SK-N-SH treated with all-trans-retinoic acid at 6 μM for 48 hours (cell line): ENCODE measurements at regions not wholly inside any gene's neighbourhood (a gene's known extent, or its start where the extent isn't known, plus 50 kb on each side); places are given as distances from the start of the nearest gene placed in this dataset.

Source experiments
- ATAC-seq: fragments of 200-7000 bp; cut with Tn5 transposase; 3 replicates; pipeline ENCODE4 v1.9.1; 2020; ENCODE audit warnings: mild to moderate bottlenecking, moderate library complexity
- BACH2 ChIP-seq: fragments of 250-450 bp; sonication (Bioruptor Pico); IDR thresholded peaks from 2 replicates; pipeline ENCODE4 v1.9.0; 2021; ENCODE audit warnings: mild to moderate bottlenecking, borderline replicate concordance
- ESRRG ChIP-seq: fragments of 250-450 bp; sonication (Bioruptor Pico); IDR thresholded peaks from 2 replicates; pipeline ENCODE4 v1.6.1; 2021; ENCODE audit warnings: mild to moderate bottlenecking
- OSR1 ChIP-seq: fragments of 250-450 bp; sonication (Bioruptor Pico); IDR thresholded peaks from 2 replicates; pipeline ENCODE4 v1.8.0; 2022; ENCODE audit warnings: moderate library complexity, mild to moderate bottlenecking, inconsistent platforms
- SNAI2 ChIP-seq: fragments of 250-450 bp; sonication (Bioruptor Pico); IDR thresholded peaks from 2 replicates; pipeline ENCODE4 v1.5.0; 2020; ENCODE audit warnings: mild to moderate bottlenecking, moderate library complexity
- TCF4 ChIP-seq: fragments of 250-450 bp; sonication (Bioruptor Pico); IDR thresholded peaks from 2 replicates; pipeline ENCODE4 v1.8.0; 2021; ENCODE audit warnings: mild to moderate bottlenecking, moderate library complexity, borderline replicate concordance
- TOX ChIP-seq: fragments of 250-450 bp; sonication (Bioruptor Pico); IDR thresholded peaks from 2 replicates; pipeline ENCODE4 v1.8.0; 2021; ENCODE audit warnings: mild to moderate bottlenecking, moderate library complexity, borderline replicate concordance
- ZFP30 ChIP-seq: fragments of 450-650 bp; formaldehyde crosslinking; IDR thresholded peaks from 2 replicates; pipeline ENCODE4 v1.5.0; 2022; ENCODE audit warnings: mild to moderate bottlenecking, moderate library complexity
- ZNF565 ChIP-seq: fragments of 450-650 bp; formaldehyde crosslinking; conservative IDR thresholded peaks from 2 replicates; pipeline ENCODE4 v1.5.0; 2020; ENCODE audit warnings: low read depth, mild to moderate bottlenecking, moderate library complexity
- ZNF70 ChIP-seq: fragments of 450-650 bp; formaldehyde crosslinking; IDR thresholded peaks from 2 replicates; pipeline ENCODE4 v1.5.0; 2020; ENCODE audit warnings: mild to moderate bottlenecking, moderate library complexity
- TF ChIP-seq, protein P1 (sequence below): fragments of 250-450 bp; sonication (Bioruptor Pico); IDR thresholded peaks from 2 replicates; pipeline ENCODE4 v1.5.0; 2020; ENCODE audit warnings: mild to moderate bottlenecking, moderate library complexity
- TF ChIP-seq, protein P2 (sequence below): fragments of 250-450 bp; sonication (Bioruptor Pico); IDR thresholded peaks from 2 replicates; pipeline ENCODE4 v1.8.0; 2021; ENCODE audit warnings: low read depth, mild to moderate bottlenecking, moderate library complexity, borderline replicate concordance
- TF ChIP-seq, protein P3 (sequence below): fragments of 250-450 bp; sonication (Bioruptor Pico); IDR thresholded peaks from 2 replicates; pipeline ENCODE4 v1.5.1; 2021; ENCODE audit warnings: mild to moderate bottlenecking, moderate library complexity
- TF ChIP-seq, protein P4 (sequence below): fragments of 250-450 bp; sonication (Bioruptor Pico); IDR thresholded peaks from 2 replicates; pipeline ENCODE4 v1.5.1; 2020; ENCODE audit warnings: low read depth, mild to moderate bottlenecking, moderate library complexity

DNA sequence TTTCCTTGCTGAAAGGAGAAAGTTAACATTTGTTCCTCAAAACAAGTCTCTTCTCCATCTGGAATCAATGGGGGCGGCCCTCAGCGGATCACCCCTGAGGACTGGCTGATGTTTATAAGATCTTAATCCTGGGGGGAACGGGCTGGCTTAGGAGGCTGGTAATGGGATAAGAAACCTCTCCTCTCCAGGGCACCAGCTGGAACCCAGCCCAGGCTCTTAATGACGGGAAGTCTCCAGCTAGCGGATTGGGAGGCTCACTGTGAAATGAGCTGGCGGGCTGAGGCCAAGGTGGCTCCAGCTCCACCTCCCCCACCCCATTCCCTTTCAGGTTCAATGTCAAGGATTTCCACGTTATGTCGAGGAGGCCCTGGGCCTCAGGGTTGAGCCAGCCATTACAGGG lies 1133.0 kb downstream of the VRK1 start:
- no peak for ATAC-seq
- TF ChIP-seq OSR1 (no peak), TOX (CRISPR knock-in tag) (no peak), TCF4 (CRISPR knock-in tag) (no peak), BACH2 (CRISPR knock-in tag) (no peak), ZNF565 (no peak)
- TF ChIP-seq, protein P1, sequence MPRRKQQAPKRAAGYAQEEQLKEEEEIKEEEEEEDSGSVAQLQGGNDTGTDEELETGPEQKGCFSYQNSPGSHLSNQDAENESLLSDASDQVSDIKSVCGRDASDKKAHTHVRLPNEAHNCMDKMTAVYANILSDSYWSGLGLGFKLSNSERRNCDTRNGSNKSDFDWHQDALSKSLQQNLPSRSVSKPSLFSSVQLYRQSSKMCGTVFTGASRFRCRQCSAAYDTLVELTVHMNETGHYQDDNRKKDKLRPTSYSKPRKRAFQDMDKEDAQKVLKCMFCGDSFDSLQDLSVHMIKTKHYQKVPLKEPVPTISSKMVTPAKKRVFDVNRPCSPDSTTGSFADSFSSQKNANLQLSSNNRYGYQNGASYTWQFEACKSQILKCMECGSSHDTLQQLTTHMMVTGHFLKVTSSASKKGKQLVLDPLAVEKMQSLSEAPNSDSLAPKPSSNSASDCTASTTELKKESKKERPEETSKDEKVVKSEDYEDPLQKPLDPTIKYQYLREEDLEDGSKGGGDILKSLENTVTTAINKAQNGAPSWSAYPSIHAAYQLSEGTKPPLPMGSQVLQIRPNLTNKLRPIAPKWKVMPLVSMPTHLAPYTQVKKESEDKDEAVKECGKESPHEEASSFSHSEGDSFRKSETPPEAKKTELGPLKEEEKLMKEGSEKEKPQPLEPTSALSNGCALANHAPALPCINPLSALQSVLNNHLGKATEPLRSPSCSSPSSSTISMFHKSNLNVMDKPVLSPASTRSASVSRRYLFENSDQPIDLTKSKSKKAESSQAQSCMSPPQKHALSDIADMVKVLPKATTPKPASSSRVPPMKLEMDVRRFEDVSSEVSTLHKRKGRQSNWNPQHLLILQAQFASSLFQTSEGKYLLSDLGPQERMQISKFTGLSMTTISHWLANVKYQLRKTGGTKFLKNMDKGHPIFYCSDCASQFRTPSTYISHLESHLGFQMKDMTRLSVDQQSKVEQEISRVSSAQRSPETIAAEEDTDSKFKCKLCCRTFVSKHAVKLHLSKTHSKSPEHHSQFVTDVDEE (CRISPR knock-in tag) = no peak
- TF ChIP-seq, protein P2, sequence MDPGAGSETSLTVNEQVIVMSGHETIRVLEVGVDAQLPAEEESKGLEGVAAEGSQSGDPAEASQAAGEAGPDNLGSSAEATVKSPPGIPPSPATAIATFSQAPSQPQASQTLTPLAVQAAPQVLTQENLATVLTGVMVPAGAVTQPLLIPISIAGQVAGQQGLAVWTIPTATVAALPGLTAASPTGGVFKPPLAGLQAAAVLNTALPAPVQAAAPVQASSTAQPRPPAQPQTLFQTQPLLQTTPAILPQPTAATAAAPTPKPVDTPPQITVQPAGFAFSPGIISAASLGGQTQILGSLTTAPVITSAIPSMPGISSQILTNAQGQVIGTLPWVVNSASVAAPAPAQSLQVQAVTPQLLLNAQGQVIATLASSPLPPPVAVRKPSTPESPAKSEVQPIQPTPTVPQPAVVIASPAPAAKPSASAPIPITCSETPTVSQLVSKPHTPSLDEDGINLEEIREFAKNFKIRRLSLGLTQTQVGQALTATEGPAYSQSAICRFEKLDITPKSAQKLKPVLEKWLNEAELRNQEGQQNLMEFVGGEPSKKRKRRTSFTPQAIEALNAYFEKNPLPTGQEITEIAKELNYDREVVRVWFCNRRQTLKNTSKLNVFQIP (CRISPR knock-in tag) = no peak
- TF ChIP-seq, protein P3, sequence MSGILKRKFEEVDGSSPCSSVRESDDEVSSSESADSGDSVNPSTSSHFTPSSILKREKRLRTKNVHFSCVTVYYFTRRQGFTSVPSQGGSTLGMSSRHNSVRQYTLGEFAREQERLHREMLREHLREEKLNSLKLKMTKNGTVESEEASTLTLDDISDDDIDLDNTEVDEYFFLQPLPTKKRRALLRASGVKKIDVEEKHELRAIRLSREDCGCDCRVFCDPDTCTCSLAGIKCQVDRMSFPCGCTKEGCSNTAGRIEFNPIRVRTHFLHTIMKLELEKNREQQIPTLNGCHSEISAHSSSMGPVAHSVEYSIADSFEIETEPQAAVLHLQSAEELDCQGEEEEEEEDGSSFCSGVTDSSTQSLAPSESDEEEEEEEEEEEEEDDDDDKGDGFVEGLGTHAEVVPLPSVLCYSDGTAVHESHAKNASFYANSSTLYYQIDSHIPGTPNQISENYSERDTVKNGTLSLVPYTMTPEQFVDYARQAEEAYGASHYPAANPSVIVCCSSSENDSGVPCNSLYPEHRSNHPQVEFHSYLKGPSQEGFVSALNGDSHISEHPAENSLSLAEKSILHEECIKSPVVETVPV (CRISPR knock-in tag) = no peak

DNA sequence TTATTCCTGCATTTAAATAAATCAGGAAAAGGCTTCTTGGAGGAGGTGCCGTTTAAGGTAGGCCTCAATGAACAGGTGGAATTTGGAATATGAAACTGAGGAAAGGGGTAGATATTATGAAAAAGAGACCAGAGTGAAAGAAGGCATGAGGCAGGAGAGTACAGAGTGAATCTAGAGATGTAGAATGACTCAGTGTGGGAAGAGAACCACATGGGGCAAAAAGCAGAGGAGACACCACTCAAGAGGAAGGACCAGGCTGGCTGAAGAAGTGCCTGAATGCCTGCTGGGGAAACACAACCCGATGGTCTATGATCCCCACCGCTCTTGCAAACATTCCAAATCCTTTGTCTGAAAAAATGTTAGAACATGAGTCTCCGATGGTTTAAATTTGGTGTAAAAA lies 1134.1 kb downstream of the VRK1 start:
- no peak for ATAC-seq
- TF ChIP-seq, protein P1 (CRISPR knock-in tag) = no peak
- TF ChIP-seq TOX (CRISPR knock-in tag) = no peak
- TF ChIP-seq ZNF70 = no peak

DNA sequence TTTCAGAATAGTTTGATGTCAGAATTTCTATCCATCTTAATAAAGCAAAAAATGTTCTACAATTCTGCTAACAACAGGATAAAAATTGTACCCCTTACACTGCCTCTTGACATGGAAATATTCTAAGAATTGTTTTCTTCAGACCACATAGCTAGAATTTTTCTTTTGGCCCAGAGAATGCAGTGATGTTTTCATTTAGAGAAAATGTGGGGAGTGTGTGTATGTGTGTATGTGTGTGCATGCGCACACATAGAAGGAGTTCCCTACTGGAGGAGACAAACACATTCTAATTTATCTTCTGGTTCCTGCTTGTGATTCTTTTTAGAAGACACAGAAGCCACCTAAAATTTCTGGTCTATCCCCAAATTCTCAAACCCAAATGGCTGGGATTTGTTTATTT lies 1145.7 kb downstream of the VRK1 start:
- TF ChIP-seq TOX (CRISPR knock-in tag) = no peak
- no peak for TF ChIP-seq ZFP30 (CRISPR knock-in tag)
- TF ChIP-seq ESRRG (CRISPR knock-in tag) = no peak
- TF ChIP-seq ZNF565 = no peak
- no peak for ATAC-seq

DNA sequence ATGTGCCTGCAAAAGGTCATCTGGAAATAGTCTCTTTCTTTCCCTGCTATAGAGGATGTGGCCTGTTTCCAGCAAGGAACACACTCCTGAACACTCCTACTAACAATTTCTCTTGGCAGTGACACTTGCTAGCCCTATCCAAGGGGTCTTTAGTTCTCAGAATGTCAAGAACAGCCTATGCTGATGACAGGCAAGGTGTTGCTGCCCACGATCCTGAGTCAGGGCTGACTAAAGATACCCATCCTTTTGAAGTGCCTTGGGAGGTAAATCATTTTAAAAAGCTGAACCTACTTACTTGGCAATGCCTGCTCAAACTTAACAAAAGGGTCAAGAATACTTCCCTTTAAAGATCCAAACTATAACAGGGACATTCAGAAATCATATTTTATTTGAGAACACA lies 1146.4 kb downstream of the VRK1 start:
- TF ChIP-seq BACH2 (CRISPR knock-in tag) (no peak), ZFP30 (CRISPR knock-in tag) (no peak), SNAI2 (CRISPR knock-in tag) (no peak)
- TF ChIP-seq, protein P4, sequence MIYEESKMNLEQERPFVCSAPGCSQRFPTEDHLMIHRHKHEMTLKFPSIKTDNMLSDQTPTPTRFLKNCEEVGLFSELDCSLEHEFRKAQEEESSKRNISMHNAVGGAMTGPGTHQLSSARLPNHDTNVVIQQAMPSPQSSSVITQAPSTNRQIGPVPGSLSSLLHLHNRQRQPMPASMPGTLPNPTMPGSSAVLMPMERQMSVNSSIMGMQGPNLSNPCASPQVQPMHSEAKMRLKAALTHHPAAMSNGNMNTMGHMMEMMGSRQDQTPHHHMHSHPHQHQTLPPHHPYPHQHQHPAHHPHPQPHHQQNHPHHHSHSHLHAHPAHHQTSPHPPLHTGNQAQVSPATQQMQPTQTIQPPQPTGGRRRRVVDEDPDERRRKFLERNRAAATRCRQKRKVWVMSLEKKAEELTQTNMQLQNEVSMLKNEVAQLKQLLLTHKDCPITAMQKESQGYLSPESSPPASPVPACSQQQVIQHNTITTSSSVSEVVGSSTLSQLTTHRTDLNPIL (CRISPR knock-in tag) = no peak
- TF ChIP-seq, protein P3 (CRISPR knock-in tag) = no peak

DNA sequence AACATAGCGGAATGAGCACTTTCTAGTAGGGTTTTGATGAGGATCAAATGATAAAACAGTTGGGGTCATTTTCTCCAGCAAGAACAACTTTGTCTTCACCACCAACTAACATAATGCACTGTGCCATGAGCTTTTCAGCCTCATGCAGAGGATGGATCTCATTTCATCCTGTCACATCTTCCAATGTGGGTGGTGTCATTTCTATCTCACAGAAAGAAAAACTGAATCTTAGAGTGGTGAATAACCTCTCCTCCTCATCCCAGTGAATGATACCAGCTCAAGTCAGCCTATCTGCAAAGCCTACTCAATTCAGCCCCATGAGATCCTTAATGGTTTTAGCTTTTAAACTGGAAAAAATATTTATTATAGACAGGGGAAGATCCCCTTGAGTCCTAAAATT lies 1147.2 kb downstream of the VRK1 start:
- ATAC-seq = no peak
- TF ChIP-seq, protein P3 (CRISPR knock-in tag) = no peak

More for the DNA sequence above, 1146.4 kb downstream of the VRK1 start:
- ATAC-seq = no peak
